OCI-LY1 (cell line): ENCODE measurements at regions not wholly inside any gene's neighbourhood (a gene's known extent, or its start where the extent isn't known, plus 50 kb on each side); places are given as distances from the start of the nearest gene placed in this dataset.
A peak's percentile ranks its signal among the peaks of the same experiment; 100 is the strongest.

ENCODE experiments used
- H2AFZ ChIP-seq: fragments of 200-600 bp; sonication (generic), shearing (Covaris generic); 2 replicates; pipeline ENCODE4 v1.6.0; 2014; ENCODE audit warnings: antibody characterized with exemption, mild to moderate bottlenecking, low read length
- H3F3A ChIP-seq: fragments of 200-600 bp; sonication (generic), shearing (Covaris generic); 2 replicates; pipeline ENCODE4 v1.6.0; 2014; ENCODE audit warnings: mild to moderate bottlenecking, antibody characterized with exemption, low read length, moderate library complexity; ENCODE audit not compliant: insufficient read depth
- H3K27ac ChIP-seq: fragments of 200-600 bp; sonication (generic); 2 replicates; pipeline ENCODE4 v1.5.1; 2014; ENCODE audit warnings: low read length, mixed run types, mild to moderate bottlenecking, low read depth; ENCODE audit not compliant: poor library complexity, severe bottlenecking
- H3K27me3 ChIP-seq: fragments of 200-600 bp; sonication (generic); 2 replicates; pipeline ENCODE4 v1.6.0; 2014; ENCODE audit warnings: antibody characterized with exemption, mild to moderate bottlenecking, low read length, moderate library complexity; ENCODE audit not compliant: insufficient read depth
- H3K36me3 ChIP-seq: fragments of 200-600 bp; sonication (generic); 2 replicates; pipeline ENCODE4 v1.6.1; 2014; ENCODE audit warnings: mild to moderate bottlenecking, antibody characterized with exemption, low read length, moderate library complexity, mixed read lengths; ENCODE audit not compliant: insufficient read depth
- H3K4me1 ChIP-seq: fragments of 200-600 bp; sonication (generic); 2 replicates; pipeline ENCODE4 v1.5.1; 2014; ENCODE audit warnings: mild to moderate bottlenecking, low read length, moderate library complexity; ENCODE audit not compliant: insufficient read depth, severe bottlenecking
- H3K4me2 ChIP-seq: fragments of 200-600 bp; sonication (generic), shearing (Covaris generic); 2 replicates; pipeline ENCODE4 v1.6.1; 2014; ENCODE audit warnings: low read length
- H3K4me3 ChIP-seq: fragments of 200-600 bp; sonication (generic); 2 replicates; pipeline ENCODE4 v1.5.1; 2014; ENCODE audit warnings: low read length, low read depth, mild to moderate bottlenecking, mixed read lengths; ENCODE audit not compliant: poor library complexity, severe bottlenecking
- H3K79me2 ChIP-seq: fragments of 200-600 bp; shearing (Covaris generic); 2 replicates; pipeline ENCODE4 v1.6.1; 2016; ENCODE audit warnings: mixed run types, low read length, mixed read lengths; ENCODE audit not compliant: insufficient read depth
- H3K9ac ChIP-seq: fragments of 200-600 bp; sonication (generic), shearing (Covaris generic); 2 replicates; pipeline ENCODE4 v1.6.1; 2014; ENCODE audit warnings: mild to moderate bottlenecking, low read length, mixed read lengths
- H3K9me2 ChIP-seq: fragments of 200-600 bp; sonication (generic), shearing (Covaris generic); 2 replicates; pipeline ENCODE4 v1.6.1; 2014; ENCODE audit warnings: low read depth, mild to moderate bottlenecking, low read length, mixed read lengths
- H3K9me3 ChIP-seq: fragments of 200-600 bp; shearing (Covaris generic); 2 replicates; pipeline ENCODE4 v1.6.1; 2014; ENCODE audit warnings: low read length, mixed read lengths
- H4K20me1 ChIP-seq: fragments of 200-600 bp; sonication (generic), shearing (Covaris generic); 2 replicates; pipeline ENCODE4 v1.6.0; 2016; ENCODE audit warnings: mild to moderate bottlenecking, low read length; ENCODE audit not compliant: insufficient read depth
- CTCF ChIP-seq: fragments of 200-600 bp; sonication (generic), shearing (Covaris generic); IDR thresholded peaks from 2 replicates; pipeline ENCODE4 v1.5.1; 2017; ENCODE audit warnings: mild to moderate bottlenecking, antibody characterized with exemption, low read length, moderate library complexity, mixed read lengths
- EZH2 ChIP-seq: fragments of 200-600 bp; sonication (generic), shearing (Covaris generic); IDR thresholded peaks from 2 replicates; pipeline ENCODE4 v1.8.0; 2017; ENCODE audit warnings: borderline replicate concordance, mixed run types, mild to moderate bottlenecking, antibody characterized with exemption, low read length, moderate library complexity, mixed read lengths

- H3K4me2 ChIP-seq = no peak overlapping the region
- H3K36me3 ChIP-seq = no peaks in the 10 kb centered on the region
- H3K4me1 ChIP-seq = no peaks in the 10 kb centered on the region
- TF ChIP-seq CTCF (no peak), EZH2 (no peak)
- no peak overlapping the region for H3K4me3 ChIP-seq
- H3K27ac ChIP-seq = no peak overlapping the region
- H3K27me3 ChIP-seq = no peaks in the 10 kb centered on the region
- H3K9me3 ChIP-seq = no peaks in the 10 kb centered on the region
- H3F3A ChIP-seq = no peaks in the 10 kb centered on the region
- no peaks in the 10 kb centered on the region for H3K79me2 ChIP-seq
- no peak overlapping the region for H3K9ac ChIP-seq
- no peak overlapping the region for H2AFZ ChIP-seq
- no peaks in the 10 kb centered on the region for H3K9me2 ChIP-seq
- H4K20me1 ChIP-seq = no peaks in the 10 kb centered on the region
Measured at GRCh38 chr19:33977756-33978685, 181.4 kb downstream of the KCTD15 start.

DNA sequence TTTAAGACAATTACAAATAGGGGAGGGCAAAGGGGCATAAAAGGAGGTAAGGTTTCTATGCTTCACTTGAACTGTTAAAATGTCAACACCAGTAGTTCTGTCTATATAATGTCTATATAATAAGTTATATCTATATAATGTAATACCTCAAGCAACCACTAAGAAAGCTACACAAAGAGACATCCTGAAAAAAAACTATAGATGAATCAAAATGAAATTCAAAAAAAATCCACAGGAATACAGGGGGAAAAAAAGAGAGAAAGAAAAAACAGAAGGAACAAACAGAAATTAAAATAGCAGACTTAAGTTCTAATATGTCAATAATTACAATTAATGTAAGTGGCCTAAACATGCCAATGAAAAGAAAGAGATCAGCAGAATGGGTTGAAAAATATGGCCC, 186.0 kb downstream of the KCTD15 start:
- Histone ChIP-seq H3K4me1 (no peaks in the 10 kb centered on the region), H3K9ac (no peak overlapping the region), H3K27ac (no peak overlapping the region), H3K9me2 (no peaks in the 10 kb centered on the region), H3K4me3 (no peak overlapping the region), H3K36me3 (no peaks in the 10 kb centered on the region), H3F3A (no peaks in the 10 kb centered on the region), H3K79me2 (no peaks in the 10 kb centered on the region), H3K27me3 (no peaks in the 10 kb centered on the region), H3K9me3 (no peaks in the 10 kb centered on the region), H2AFZ (no peak overlapping the region), H3K4me2 (no peak overlapping the region), H4K20me1 (no peaks in the 10 kb centered on the region)
- TF ChIP-seq EZH2 = no peak
- peak; percentile 18; the same call in 1 of the 2 replicates for TF ChIP-seq CTCF

DNA sequence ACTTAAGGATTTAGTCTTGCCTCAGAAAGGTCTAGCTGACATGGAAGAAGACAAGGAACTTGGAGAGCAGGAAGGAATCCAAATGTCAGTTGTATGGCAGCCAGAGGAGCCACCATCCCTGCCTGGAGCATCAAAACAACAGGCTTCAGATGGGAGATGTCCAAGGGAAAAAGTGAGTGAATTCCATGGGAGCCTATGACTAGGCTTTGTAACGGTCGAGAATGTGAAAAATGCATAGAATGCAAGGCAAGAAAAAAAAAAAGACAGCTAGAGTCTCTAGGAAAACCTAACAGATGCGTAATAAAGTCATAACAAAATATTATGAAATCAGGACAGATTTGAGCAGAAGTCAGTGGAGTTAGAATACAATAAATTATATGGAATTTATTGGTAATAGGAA, 183.7 kb upstream of the LSM14A start:
- no peak overlapping the region for H3K9ac ChIP-seq
- no peaks in the 10 kb centered on the region for H4K20me1 ChIP-seq
- H3K4me2 ChIP-seq = no peak overlapping the region
- H3K9me2 ChIP-seq = no peaks in the 10 kb centered on the region
- H3K27me3 ChIP-seq = no peaks in the 10 kb centered on the region
- peaks cover 7% of the 10 kb centered on the region; the same call in 1 of the 2 replicates for H3K9me3 ChIP-seq
- H3K4me3 ChIP-seq = no peak overlapping the region
- no peak overlapping the region for H3K27ac ChIP-seq
- no peaks in the 10 kb centered on the region for H3K79me2 ChIP-seq
- H3K36me3 ChIP-seq = no peaks in the 10 kb centered on the region
- no peak overlapping the region for H2AFZ ChIP-seq
- TF ChIP-seq CTCF = no peak
- TF ChIP-seq EZH2 = no peak
- H3K4me1 ChIP-seq = no peaks in the 10 kb centered on the region
- H3F3A ChIP-seq = no peaks in the 10 kb centered on the region
